ENCODE measurements at regions not wholly inside any gene's neighbourhood (a gene's known extent, or its start where the extent isn't known, plus 50 kb on each side); places are given as distances from the start of the nearest gene placed in this dataset.

- Mint-ChIP-seq H3K9me3 (ENCODE audit: low read depth) (no peaks in the 10 kb centered on the region), H3K4me3 (ENCODE audit: low read depth) (no peak overlapping the region), H3K36me3 (ENCODE audit: insufficient read depth) (no peaks in the 10 kb centered on the region), H3K27me3 (peaks cover 20% of the 10 kb centered on the region), H3K27ac (no peak overlapping the region), H3K4me1 (ENCODE audit: low read depth) (peaks cover 6% of the 10 kb centered on the region)
- no peak for DNase-seq (ENCODE audit: low spot score, unreplicated experiment)
- TF ChIP-seq CTCF (IDR thresholded peaks at IDR 0.05; ENCODE audit: unreplicated experiment): no peak
Measured at GRCh38 chr10:44009891-44010632, 361.4 kb upstream of the ZNF32 start.

DNA sequence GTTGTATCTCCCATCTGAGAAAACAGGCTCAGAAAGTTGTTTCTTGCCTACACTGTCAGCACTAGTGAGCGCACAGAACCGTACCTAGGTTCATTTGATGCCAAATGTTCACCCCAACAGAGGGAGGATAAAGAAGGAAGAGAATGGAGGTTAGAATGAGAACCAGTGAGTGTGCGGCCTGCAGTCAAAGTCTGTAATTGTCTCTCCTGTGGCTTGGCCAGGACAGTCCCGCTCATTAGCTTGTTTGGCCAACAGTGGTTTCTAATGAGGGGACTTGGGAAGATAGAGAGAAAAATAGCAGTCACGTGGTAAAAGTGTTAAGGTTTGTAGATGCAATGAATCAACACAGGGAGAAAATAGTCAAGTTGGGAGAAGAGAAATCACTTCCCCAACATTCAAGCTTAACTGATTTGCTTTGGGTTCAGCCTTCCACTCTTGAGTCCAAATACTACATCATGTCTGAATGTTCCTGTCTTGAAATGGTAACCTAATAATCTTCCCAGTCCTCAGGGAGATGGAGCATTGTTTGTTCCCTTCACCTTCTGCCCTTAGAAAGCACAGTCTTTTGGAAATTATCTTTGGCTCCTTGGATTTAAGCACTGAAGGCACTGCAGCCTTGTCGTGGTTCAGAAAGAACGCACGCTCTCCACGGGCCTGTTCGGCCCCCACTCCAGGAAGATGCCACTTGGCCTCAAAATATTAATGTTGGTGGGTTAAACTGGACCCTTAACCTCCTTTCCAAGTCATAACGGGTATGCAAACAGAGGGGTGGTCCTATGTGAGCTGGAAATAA lies 360.4 kb upstream of the ZNF32 start:
- TF ChIP-seq CTCF (IDR thresholded peaks at IDR 0.05; ENCODE audit: unreplicated experiment): no peak
- Mint-ChIP-seq H3K4me3 (ENCODE audit: low read depth) (no peak overlapping the region), H3K36me3 (ENCODE audit: insufficient read depth) (no peaks in the 10 kb centered on the region), H3K27me3 (peaks cover 13% of the 10 kb centered on the region), H3K27ac (no peak overlapping the region), H3K4me1 (ENCODE audit: low read depth) (peaks cover 6% of the 10 kb centered on the region), H3K9me3 (ENCODE audit: low read depth) (no peaks in the 10 kb centered on the region)
- no peak for DNase-seq (ENCODE audit: low spot score, unreplicated experiment)

DNA sequence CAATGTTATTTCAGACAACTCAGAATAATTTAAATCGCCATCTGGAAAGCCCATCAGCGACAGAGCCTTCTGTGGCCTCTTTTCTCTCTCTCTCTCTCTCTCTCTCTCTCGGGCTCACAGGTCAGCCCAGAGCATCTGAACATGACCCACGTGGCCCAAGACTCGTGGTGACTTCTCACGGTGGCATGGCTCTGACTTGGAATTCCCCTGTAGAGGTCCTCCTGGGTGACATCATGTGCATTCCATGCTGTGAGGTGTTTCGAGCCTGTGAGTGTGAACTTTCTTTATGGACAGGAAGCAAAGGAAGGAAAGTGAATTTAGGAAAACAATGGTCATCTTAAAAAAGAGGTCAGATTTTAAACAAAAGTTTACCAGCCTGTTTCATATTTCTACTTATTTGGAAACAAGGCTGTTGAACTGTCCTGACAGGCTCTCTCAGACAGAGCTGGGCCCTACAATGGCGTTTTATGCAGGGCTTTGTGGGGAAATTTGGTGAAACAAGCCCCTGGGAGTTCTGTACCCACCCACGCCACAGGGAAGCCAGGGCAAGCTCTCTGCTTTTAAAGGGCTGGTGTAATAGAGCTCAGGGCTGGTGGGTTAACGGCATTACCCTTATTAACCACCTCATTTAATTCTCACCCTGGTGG lies 359.7 kb upstream of the ZNF32 start:
- H3K4me3 Mint-ChIP-seq (ENCODE audit: low read depth): no peak overlapping the region
- no peak for TF ChIP-seq CTCF (IDR thresholded peaks at IDR 0.05; ENCODE audit: unreplicated experiment)
- peaks cover 11% of the 10 kb centered on the region for H3K27me3 Mint-ChIP-seq
- DNase-seq (ENCODE audit: low spot score, unreplicated experiment): no peak
- H3K27ac Mint-ChIP-seq: no peak overlapping the region
- H3K4me1 Mint-ChIP-seq (ENCODE audit: low read depth): peaks cover 6% of the 10 kb centered on the region
- H3K36me3 Mint-ChIP-seq (ENCODE audit: insufficient read depth): no peaks in the 10 kb centered on the region
- H3K9me3 Mint-ChIP-seq (ENCODE audit: low read depth): no peaks in the 10 kb centered on the region

DNA sequence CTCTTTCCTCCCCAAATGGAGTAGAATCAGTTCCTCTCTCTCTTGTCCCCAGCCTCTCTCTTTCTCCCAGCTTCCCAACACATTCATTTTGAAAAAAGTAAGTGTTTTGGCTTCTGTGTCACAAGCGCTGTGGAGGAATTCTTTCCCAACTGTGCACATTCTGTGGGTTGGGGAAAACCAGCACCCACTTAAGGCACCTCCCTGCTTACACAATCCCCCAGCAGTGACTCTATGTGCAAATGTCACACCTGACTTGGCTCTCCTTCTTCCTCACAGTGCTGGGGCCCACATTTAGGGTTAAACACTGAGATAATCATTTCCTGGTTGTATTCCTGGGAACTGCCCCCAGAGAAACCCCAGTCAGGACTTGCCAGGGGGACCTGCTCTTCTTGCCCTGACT lies 358.1 kb upstream of the ZNF32 start:
- peaks cover 11% of the 10 kb centered on the region for H3K27me3 Mint-ChIP-seq
- H3K4me3 Mint-ChIP-seq (ENCODE audit: low read depth): no peak overlapping the region
- H3K36me3 Mint-ChIP-seq (ENCODE audit: insufficient read depth): no peaks in the 10 kb centered on the region
- TF ChIP-seq CTCF (IDR thresholded peaks at IDR 0.05; ENCODE audit: unreplicated experiment): no peak
- H3K9me3 Mint-ChIP-seq (ENCODE audit: low read depth): no peaks in the 10 kb centered on the region
- no peak for DNase-seq (ENCODE audit: low spot score, unreplicated experiment)
- no peak overlapping the region for H3K27ac Mint-ChIP-seq
- no peaks in the 10 kb centered on the region for H3K4me1 Mint-ChIP-seq (ENCODE audit: low read depth)

DNA sequence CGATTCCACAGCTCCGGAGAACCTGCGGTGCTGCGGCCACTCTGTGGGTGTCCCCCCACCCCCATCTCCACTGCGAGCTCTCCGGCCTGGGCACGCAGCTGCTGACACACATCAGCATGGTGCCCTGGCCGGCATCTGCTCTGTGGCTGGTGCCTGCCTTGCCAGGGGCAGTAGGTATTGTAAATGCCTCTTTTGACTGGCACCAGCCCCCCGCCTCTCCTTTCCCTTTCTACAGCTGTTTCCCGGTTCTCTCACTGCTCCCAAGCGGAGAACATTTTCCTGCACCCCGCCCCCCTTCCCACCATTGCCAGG lies 357.1 kb upstream of the ZNF32 start:
- no peaks in the 10 kb centered on the region for H3K9me3 Mint-ChIP-seq (ENCODE audit: low read depth)
- H3K4me1 Mint-ChIP-seq (ENCODE audit: low read depth): no peaks in the 10 kb centered on the region
- no peak overlapping the region for H3K27ac Mint-ChIP-seq
- no peak overlapping the region for H3K4me3 Mint-ChIP-seq (ENCODE audit: low read depth)
- no peak for TF ChIP-seq CTCF (IDR thresholded peaks at IDR 0.05; ENCODE audit: unreplicated experiment)
- peaks cover 11% of the 10 kb centered on the region for H3K27me3 Mint-ChIP-seq
- H3K36me3 Mint-ChIP-seq (ENCODE audit: insufficient read depth): no peaks in the 10 kb centered on the region
- no peak for DNase-seq (ENCODE audit: low spot score, unreplicated experiment)
